Fibroblast of the conjunctiva (primary cell): ENCODE measurements at regions not wholly inside any gene's neighbourhood (a gene's known extent, or its start where the extent isn't known, plus 50 kb on each side); places are given as distances from the start of the nearest gene placed in this dataset.

Experiments used
- DNase-seq: peaks from one replicate; pipeline ENCODE4 v3.0.0-alpha.2; 2010; ENCODE audit warnings: low read depth

DNA sequence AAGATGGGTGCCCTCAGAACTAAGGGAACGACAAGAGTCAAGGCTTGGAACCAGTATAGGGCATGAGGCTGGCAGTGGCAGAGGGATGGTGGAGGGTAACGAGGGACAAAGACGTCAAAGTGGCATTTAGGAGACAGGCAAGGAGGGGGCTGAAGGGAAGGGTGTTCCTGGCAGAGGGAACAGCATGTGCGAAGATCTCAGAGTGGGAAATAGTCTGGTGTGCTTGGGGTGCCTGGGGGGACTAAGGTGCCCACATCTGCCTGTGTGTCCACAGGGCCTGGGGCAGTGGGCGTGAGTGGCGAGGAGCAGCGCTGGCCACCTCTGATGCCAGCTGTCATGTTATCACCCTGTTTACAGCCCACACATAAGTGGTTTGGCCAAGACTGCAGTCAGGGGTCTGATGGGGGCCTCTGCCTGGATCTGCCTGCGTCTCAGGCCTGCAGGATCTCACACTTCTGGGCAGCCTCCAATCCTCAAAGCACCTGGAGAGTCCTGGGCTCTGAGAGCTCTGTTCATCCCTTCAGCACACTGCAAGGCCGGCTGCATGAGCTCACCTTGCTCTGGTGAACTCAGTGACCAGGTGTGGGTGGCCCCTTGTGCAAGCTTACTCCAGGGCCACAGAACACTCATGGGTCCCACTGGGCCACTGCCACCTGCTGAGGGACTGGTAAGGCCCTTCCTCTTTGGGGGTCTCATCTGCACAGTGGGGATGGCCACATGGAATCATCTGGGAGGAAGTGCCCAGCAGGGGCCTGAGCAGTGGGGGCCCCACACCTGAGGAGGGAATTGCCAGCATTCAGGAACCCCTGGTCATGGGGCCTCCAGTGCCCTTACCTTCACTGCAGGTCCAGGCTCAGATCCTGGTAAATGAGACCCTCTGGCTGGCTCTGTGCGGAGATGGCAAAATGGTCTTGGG is 89.7 kb upstream of the SHISAL1 start:
- DNase-seq, result no peak

DNA sequence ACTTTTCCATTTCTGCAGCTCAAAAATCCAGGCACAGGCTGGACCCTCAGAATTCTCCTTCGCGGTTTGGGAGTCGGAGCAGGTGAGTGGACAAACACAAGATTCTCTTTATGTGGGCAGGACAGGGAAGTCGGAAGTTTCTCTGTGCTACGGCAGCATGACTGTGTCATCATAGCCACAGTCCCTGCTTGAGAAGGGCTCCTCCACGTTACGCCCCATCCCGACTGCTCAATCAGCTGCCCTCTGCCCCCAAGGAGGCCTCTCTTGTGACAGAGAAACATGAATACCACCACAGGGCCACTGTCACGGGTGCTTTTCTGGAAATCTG is 89.0 kb upstream of the SHISAL1 start:
- no peak for DNase-seq

DNA sequence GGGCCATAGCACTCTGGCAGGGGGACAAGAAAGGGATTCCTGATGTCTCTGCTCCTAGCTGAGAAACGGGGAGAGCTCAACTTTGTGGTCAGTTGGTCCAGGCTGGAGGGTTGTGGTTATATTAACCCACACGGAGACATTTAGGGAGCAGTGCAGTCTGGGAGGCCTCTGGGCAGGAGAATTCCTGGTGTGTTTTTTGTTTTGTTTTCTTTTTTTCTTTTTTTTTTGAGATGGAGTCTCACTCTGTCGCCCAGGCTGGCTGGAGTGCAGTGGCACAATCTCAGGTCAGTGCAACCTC is 88.0 kb upstream of the SHISAL1 start:
- no peak for DNase-seq

DNA sequence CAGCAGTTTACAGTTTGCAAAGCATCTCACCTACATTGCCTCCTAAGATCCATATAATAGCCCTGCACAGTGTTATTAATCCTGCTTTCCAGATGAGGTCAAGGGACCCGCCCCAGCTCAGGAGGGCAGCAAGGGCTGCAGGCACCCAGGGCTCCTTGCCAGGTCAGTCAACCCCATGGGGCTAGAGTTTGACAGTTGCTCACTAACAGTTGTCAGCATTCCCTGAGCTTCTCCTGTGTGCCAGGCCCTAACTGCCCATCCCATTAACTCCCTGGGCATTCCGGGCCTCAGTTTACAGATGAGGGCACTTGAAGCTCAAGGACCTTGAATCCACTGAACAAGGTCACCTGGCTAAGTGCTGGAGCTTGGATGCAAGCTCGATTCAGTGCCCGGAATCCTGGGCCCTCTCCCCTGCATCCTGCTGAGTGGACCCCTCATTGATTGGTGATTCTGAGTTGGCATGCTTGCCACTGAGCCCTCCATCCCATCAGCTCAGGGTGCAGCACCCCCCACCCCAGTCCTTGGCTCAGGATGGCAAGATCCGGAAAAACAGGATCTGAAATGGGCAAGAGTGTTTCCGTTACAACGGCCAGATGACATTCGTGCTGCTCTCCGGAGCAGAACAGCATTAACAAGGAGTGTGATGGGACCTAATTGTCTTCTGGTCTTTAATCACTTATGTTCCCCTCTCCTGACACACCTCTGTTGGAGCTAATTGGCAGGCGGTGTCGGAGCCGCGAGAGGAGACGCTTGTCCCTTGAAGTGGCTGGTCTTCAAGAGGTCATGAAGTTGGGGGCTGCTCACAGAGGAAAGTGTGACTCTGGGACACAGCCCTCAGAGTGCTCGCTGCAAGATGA is 87.4 kb upstream of the SHISAL1 start:
- no peak for DNase-seq

DNA sequence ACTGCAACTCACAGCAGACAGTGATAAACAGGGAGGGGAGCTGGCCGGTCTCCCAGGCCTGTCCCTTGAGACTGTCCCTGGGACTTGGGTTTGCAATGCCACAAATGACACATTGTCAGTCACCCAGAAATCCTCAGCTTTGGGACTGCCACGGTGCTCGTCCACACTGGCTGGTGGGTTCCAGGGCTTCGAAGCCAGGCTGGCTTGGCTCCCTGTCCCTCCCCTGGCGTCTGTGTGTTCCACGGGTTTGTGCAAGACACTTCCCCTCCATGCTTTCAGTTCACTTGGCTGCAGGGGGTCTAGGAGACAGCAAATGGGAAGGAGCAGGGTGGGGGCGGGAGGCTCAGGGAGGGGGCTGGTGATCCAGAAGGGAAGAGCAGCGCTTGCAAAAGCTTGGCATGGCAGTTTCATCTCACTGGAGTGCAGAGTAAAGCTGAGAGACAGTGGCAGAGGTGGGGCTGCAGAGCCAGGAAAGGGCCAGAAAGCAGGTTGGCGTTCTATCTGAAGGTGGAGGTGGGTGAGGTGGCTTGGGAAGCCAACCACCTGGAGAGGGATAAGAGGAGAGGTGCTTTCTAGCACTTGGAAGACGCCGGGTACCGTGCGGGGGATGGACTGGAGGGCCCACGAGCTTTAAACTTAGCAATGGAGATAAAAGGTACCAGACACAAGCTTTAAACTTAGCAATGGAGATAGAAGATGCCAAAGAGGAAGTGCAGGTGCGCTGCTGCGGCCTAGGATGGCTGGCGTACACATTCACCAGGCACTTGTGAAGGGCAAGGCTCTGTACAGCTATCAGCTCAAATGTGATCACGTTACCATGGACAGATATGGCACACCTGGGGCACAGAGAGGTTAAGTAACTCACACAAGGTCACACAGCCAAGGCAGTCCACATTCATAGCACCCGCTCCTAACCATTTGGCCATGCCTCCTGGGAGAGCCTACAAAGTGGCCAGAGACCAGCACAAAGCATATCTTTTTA is 86.4 kb upstream of the SHISAL1 start:
- no peak for DNase-seq

DNA sequence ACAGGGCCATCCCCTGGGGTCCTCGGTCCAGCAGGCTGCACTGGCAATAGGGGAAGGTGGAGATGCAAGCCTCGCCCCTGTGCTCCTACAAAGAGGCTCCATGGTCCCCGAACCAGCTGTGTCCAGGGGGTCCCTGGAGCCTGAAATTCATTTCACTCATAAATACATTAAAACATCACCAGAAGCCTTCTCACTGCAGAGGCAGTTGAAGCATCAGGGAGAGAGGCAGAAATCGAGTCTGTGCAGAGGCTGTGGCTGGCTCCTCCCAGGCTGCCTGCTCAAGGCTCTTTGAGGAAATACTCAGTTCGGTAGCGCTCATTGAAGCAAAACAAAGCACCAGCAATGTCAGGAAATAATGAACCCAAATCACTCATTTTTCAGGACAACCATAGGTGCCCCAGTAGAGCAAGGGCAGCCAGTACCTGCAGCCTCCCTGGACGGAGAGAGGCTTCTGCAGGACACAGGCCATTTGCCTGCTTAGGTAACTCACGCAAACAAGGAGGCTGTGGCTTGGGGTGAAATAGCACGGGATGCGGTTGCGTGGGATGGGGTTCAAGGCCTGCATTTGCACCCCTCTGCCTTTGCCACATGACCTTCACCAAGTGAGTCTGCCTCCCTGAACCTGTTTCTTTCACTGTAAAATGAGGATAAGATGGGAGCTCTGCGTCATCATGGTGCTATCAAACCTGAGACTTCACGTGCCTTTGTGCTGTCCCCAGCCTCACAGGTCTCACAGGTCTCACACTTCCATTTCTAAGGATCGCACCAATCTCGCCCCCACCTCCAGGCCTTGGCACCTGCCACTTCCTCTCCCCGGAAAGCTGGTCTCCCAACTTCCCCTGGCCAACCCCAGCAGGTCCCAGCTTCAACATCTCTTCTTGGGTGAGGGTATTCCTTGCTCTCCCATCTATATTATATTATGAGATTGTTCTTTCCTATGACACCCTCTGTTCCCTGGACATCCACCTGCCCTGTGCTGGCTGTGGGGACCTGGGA is 84.3 kb upstream of the SHISAL1 start:
- no peak for DNase-seq

DNA sequence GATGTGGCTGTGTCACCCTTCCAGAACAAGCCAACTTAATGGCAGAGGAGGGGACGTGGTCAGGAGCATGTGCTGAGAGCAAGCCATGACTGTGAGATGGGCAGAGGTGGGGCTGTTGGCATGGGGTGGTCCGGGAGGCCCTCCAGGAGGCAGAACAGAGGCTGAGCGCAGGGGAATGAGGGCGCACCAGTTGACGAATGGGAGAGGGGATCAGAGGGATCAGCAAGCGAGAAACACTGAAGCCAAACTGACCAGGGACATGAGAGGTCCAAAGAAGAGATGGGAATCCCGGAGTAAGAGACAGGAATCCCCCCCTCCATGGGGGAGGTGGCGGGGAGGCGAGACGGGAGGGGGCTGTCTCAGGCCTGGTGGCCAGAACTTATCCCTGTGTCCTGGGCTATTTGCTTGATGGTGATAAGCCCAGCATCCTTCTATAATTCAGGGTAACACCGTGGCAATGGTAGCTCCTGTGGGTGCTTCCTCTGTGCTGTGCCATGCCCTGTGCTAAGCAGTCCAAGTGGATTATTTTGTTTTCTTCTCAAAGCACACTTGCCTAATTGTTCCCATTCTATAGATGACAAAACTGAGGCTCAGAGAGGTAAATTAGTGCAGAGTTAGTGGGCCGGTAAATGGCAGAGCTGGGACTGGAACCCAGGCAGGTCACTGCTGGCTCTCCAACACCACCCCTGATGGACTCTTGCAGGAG is 83.4 kb upstream of the SHISAL1 start:
- no peak for DNase-seq

DNA sequence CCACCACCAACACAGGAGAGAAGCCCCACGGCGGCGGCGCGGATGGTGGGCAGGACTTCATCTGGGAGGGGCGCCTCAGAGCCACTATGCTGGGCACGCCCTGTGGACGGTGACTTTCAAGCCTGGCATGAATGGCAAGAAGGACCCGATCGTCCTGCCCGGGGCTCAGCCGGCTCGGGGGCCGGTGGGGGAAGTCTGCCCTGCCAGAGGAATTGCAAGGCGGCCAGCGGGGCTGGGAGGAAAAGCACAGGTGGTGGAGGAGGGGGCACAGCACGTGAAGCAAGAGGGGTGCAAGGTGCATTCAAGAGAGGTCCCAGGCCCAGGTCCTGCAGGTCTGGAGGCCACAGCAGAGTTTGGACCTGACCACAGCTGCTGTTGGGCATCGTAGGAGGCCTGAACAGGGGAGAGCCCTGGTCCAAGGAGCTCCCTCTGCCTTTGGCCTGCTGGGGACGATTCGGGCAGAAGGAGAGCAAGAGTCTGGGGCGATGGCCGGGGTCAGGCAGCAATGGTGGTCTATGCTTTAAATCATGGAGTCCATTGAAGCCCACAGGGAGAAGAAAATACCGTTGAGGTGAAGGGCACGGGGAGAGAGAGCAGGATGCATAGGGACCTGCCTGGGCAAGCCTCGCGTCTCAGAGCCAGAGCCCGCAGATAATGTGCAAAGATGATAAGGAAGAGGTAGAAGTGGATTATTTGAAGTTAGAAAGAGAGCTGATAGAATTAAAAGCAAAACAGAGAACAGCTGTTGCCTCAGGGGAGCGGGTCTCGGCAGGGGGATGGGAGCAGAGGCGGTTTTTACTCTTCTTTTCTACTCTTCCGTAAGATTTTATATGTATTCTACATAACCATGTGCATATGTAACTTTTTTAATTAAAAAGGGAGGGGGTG is 82.6 kb upstream of the SHISAL1 start:
- no peak for DNase-seq

DNA sequence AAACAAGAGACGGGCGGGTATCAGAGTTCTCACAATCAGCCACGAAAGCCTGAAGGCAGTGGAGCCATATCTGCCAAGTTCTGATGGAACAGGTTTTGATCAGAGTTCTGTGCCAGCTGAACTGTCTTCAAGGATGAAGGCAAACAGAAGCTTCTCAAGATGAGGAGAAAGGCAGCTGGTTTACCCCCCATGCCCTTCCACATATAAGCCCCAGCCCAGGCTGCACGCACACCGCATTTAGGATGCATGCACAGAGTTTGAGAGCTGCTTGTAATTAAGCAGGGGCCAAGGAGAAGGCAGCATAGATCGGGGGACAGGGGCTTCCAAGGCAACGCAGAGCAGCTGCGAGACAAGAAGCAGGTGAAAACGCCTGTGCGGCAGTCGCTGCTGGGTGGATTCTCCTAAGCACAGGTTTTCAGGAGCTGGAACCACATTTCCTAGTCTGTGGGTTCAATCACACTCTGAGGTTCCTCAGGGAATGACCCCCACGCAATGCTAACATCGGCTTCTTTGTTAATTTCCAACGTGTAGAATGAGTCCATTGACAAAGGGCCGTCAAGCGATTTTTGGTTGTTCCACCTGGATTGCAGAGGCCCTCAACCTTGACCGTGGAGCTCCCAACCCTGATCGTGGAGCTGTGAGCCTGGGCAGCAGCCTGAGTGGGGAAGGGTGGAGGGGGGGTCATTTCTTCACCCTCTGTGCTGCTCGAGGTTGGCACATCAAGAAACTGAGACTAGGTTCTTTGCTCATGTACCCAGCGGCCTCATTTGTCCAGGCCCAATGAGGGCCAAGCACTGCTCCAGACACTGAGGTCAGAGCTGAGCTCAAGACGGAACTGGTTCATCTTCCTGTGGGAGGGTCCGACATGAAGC is 81.7 kb upstream of the SHISAL1 start:
- DNase-seq, result no peak

DNA sequence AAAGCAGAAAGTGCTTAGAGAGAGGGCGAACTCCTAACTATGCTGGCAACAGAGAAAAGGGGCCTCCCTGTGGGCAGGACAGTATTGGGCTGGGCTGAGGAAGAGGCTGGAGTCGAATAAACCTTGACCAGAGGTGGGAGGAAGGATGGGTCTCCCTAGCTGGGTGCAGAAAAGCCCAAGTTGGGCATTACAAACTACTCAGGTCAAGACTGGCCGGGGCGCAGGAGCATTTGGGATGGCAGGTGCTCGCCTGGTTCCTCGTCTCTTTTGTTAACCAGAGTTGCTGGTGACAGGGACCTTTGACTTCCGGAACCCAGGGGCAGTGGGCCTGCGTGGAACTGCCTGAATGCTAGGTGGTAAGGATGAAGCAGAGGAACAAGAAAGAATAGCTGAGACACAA is 80.3 kb upstream of the SHISAL1 start:
- no peak for DNase-seq

DNA sequence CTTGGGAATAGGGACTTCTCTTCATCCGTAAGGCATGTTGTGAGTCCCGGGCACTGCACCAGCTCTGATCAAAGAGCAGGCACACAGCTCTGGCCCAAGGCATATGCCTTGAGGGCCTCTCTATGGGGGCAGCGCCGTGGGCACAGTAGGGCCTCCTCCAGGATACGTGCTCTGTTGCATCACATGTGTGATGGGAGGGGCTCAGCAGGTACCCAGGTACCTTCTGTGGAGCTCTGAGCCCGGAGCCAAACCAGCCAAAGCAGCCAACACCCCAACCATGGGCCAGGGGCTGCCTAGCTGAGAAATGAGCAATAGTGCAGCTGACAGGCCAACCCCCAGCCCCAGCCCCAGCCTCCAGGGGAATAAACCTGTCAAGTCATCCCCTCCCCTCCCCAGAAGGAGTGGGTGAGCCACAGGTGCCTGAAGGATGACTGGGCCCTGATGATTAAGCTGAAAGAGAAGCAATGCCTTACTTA is 79.7 kb upstream of the SHISAL1 start:
- no peak for DNase-seq

DNA sequence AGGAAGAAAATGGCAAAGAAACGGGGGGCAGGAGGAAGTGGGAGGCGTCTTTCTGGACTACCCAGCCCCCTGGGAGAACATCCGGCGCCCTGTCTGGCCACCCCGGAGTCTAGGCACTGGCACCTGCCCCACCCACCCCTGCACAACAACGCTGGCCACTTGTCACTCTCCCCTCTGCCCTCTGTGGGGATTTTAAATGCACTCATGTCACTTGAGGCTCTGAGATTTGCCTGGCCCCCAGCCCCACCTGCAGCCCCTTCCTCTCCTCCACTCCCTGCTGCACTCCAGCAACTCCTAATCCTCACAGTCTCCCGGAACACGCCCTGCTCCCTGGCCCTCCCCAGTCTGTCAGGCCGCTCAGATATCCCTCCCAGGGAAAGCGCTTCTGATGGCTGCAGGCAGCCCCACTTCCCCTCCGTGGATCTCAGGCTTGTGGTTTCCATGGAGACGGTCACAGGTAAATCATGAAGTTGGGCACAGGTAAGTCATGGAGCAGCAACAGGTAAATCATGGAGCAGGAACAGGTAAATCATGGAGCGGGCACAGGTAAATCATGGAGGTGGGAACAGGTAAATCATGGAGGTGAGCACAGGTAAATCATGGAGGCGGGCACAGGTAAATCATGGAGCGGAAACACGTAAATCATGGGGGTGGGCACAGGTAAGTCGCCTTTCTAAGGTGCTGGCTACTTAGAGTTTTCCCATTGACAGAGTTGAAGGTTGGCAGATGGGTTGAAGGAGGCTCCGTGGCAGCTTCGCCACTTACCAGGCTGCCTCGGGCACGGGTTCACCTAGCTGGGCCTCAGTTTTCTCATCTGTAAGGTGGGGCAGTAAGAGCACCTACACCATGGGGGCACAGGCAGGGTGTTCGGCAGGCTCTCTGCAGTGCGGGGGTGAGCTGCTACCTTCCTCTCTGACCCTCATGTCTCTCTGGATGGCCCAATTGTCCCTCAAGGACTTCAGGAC is 79.0 kb upstream of the SHISAL1 start:
- no peak for DNase-seq

DNA sequence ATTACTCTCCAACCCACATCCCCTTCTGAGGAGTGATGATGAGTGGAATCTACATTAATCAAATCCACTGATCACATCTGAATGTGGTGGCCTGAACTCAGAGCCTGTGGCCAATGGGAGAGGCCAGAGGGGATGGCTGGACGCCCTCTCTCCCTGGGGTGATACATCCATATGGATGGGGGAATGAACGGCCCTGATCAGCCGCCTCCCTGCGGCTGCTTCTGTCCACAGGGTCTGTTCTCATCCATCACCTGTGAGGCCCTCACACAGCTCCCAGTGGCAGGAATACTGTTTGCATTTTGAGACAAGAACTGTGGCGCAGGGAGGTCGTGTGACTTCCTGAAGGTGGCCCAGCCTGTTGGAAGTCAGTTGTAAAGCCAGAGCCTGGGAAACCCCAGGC is 78.3 kb upstream of the SHISAL1 start:
- DNase-seq, result no peak

DNA sequence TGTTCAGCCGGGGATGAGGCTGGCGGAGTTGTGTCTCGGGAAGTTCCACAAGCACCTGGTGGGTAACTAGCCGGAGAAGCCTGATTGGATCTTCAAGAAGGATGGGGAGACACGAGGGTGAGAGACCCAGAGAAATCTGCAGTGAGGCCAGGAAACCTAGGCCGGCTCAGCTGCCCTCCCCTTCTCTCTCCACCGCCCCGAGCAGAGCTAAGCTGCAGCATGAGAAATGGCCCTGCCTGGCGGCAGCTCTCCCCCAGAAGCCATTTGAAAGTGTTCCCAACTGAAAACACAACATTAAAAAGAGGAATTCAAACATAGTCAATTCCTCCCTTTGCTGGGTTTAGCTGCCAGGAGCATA is 77.8 kb upstream of the SHISAL1 start:
- no peak for DNase-seq

DNA sequence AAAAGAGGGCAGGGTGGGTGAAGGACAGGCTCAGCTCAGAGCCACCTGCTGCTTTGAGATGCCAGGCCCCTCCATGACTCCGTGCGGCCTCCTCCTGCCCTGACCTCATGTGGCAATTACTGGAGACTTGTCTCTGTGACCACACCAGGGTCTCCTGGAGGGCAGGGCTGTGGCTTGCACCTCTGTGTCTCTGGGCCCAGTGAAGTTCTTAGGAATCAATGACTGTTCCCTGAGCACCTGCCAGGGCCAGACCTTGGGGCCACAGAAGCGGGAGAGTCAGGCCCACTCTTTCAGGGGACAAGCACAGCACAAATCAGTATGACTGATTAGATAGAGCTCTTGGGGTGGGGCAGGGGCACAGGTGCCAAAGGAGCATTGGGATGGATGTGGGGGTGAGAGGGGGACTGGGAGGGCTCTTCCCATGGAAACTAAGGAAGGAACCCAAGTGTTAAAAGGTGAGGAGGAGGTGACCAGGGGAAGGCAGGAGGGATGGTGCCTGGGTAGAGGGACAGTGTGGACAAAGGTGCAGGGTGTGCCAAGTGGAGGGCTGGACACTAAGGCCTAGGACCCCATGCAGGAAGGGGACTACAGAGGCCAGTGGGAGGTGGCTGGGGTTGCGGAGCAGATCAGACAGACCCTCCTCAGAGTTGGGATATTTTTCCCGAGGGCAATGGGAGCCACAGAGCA is 77.3 kb upstream of the SHISAL1 start:
- no peak for DNase-seq

DNA sequence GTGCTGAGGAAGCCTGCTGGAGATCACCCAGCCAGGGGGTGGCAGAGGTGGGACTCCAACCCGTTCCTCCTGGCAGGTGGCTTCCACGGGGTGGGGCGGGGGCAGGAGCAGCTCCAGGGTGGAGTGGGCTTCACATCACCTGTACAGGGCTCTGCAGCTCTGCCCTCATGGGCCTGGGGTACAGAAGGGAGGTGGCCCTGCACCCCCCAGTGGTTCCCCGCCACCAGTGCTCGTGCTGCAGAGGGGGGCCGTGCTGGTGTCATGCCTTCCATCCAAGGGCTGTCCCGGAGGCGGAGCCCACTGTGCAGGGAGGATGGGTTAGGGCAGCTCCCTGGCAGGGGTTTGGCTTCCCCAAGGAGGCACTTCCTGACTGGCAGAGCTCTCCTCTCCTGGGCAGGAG is 76.4 kb upstream of the SHISAL1 start:
- no peak for DNase-seq

DNA sequence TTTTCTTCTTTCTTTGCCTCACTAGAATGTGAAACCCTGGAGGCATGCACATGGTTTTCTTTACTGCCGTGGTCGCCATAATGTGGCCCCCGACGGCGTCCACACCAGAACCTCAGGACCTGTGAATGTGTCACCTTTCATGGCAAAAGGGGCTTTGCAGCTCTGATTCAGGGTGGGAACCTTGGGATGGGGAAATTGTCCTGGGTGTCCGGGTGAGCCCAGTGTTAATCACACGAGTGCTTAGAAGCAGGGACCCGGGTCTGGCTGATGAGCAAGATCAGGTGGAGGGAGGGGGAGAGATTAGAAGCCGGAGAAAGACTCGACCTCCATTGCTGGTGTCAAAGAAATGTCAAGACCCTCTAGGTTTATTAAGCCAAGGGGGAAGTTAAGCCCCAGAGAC is 74.7 kb upstream of the SHISAL1 start:
- DNase-seq, result no peak
